Muscle of leg (tissue), 3 donors: ENCODE measurements at regions not wholly inside any gene's neighbourhood (a gene's known extent, or its start where the extent isn't known, plus 50 kb on each side); places are given as distances from the start of the nearest gene placed in this dataset.
"Not testable (repeated sequence)": the region's sequence is repeated elsewhere in the genome, so short reads cannot be mapped to it uniquely, and the experiment has no call there.

ENCODE experiments used
- DNase-seq: peaks from one replicate; pipeline ENCODE4 v3.0.0; 2013
- H3K27ac ChIP-seq: one replicate; pipeline ENCODE4 v1.5.1; 2013; ENCODE audit warnings: mild to moderate bottlenecking, low read length, control low read depth
- H3K27me3 ChIP-seq: one replicate; pipeline ENCODE4 v1.6.1; 2013; ENCODE audit warnings: low read length; ENCODE audit not compliant: control insufficient read depth, insufficient read depth
- H3K36me3 ChIP-seq: one replicate; pipeline ENCODE4 v1.6.1; 2013; ENCODE audit warnings: low read length; ENCODE audit not compliant: control insufficient read depth, insufficient read depth
- H3K4me1 ChIP-seq: one replicate; pipeline ENCODE4 v1.6.1; 2013; ENCODE audit warnings: low read length; ENCODE audit not compliant: control insufficient read depth, insufficient read depth
- H3K4me3 ChIP-seq: one replicate; pipeline ENCODE4 v1.5.1; 2013; ENCODE audit warnings: low read length, control low read depth
- H3K9me3 ChIP-seq: replicated peaks from 2 replicates; pipeline ENCODE4 v1.6.1; 2013; ENCODE audit warnings: low read depth, low read length; ENCODE audit not compliant: control insufficient read depth
- WGBS: methylation state at CpG from one replicate; pipeline ENCODE4 v1.1.5; 2013; ENCODE audit warnings: missing lambda C conversion rate; ENCODE audit not compliant: insufficient coverage; 5-methylcytosine and 5-hydroxymethylcytosine counted together

DNA sequence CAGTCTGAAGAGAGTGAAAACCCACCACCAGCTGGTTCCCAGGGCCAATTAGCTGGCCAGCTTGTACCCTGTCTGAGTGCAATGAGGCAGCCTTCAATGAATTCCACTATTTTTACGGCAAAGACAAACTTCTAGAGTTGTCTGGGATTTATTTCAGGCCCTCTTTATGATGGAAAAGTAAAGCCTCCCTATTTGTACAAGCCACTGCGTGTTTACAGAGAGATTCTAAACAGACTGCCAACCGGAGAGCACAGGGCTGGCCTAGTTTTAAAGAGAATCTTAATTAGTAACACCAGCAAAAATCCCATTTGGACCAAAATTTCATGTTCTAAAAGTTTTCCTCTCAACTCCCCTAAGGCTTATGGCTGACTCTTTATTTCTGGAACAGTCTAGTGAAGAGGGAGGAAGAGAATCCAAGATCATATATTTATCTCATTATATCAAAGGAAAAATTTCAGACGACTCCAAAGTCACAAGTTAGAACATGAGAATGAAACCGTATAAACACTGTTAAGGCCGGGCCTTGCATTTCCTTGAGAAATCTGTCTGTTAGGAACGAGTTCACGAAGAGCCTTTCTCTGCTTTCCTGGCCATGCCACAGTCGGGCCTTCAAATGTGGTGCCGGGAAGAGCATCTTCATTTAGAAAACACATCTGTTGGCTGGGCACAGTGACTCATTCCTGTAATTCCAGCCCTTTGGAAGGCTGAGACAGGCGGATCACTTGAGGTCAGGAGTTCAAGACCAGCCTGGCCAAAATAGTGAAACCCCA is 724.6 kb upstream of the NRP1 start:
- peak; percentile 91 for DNase-seq
- H3K36me3 ChIP-seq, result no peaks in the 10 kb centered on the region
- no peak overlapping the region for H3K4me3 ChIP-seq
- H3K4me1 ChIP-seq, result peaks cover 10% of the 10 kb centered on the region
- 36% methylated on average over 6 of the region's 11 CpGs for WGBS
- peak overlapping the region; percentile 79 for H3K27ac ChIP-seq
- peaks cover 6% of the 10 kb centered on the region for H3K9me3 ChIP-seq
- no peaks in the 10 kb centered on the region for H3K27me3 ChIP-seq

DNA sequence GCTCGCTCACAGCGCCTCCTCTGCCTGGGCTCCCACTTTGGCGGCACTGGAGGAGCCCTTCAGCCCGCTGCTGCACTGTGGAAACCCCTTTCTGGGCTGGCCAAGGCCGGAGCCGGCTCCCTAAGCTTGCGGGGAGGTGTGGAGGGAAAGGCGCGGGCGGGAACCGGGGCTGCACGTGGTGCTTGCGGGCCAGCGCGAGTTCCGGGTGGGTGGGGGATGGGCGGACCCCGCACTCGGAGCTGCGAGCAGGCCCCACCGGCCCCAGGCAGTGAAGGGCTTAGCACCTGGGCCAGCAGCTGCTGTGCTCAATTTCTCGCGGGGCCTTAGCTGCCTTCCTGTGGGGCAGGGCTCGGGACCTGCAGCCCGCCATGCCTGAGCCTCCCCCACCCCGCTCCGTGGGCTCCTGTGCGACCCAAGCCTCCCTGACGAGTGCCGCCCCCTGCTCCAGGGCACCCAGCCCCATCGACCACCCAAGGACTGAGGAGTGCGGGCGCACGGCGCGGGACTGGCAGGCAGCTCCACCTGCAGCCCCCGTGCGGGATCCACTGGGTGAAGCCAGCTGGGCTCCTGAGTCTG is 721.0 kb upstream of the NRP1 start:
- not testable (repeated sequence) for H3K27ac ChIP-seq, H3K27me3 ChIP-seq, H3K4me3 ChIP-seq, H3K36me3 ChIP-seq, H3K9me3 ChIP-seq, DNase-seq
- peaks cover 10% of the 10 kb centered on the region for H3K4me1 ChIP-seq
- 93% methylated on average over 33 of the region's 38 CpGs for WGBS

DNA sequence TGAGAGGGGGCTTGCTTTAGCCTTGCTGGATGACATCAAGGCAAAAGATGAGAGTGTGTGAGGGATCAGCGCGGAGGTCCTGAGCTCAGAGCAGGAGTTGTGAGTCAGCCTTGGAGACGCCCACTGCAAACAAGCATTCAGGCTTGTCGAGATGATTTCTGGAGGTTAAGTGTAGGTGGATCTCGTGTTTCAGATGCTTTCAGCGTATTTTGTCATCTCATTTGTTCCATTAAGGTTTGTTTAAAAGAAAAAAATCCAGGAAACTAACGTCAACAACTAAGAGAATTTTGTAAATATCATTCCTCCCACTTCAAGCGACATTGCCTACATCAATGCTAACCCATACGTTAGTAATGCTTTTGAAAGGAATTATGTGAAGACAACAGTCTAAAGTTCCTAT is 715.4 kb upstream of the NRP1 start:
- 34% methylated on average over 4 of the region's 9 CpGs for WGBS
- DNase-seq, result peak; percentile 51
- no peaks in the 10 kb centered on the region for H3K36me3 ChIP-seq
- H3K9me3 ChIP-seq, result no peaks in the 10 kb centered on the region
- no peaks in the 10 kb centered on the region for H3K27me3 ChIP-seq
- no peak overlapping the region for H3K4me3 ChIP-seq
- no peaks in the 10 kb centered on the region for H3K4me1 ChIP-seq
- H3K27ac ChIP-seq, result no peak overlapping the region

DNA sequence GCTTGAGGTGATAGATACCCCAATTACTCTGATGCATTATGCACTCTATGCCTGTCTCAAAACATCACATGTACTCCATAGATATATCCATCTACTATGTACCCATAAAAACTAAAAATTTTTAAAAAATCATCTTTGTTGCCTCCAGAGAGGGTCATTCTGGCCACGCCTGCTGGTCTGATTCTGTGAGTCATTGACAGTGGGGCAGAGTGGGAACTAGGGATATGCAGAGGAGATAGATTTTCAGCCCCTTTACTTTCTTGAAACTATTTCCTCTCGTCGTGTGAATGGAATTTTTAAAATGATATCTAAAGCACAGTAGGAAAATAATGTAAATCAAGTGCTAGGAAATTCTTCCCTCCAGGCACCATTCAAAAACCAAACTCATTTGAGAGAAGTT is 715.0 kb upstream of the NRP1 start:
- Histone ChIP-seq H3K4me1 (no peaks in the 10 kb centered on the region), H3K27ac (no peak overlapping the region), H3K4me3 (no peak overlapping the region), H3K27me3 (no peaks in the 10 kb centered on the region), H3K36me3 (no peaks in the 10 kb centered on the region), H3K9me3 (no peaks in the 10 kb centered on the region)
- DNase-seq, result no peak
- WGBS, result no CpG with 5 or more reads among the region's 3 CpGs

DNA sequence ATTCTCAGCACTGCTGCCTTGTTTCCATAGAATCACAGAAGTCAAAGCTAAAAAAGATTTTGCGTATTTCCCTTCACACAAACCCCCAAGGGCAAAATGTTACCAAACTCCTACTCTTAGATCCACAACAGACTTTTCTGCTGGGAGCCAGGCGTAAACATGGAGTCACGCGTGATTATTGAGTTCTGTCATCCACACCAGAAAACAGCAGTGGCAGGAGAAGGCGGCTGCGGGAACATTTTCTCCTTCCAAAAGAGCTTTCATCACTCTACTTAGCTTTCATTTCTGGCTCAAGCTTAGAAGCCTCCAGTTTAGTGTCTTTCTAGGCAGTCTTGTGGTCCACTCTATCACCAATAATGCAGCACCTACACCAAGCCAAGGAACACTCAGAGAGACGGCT is 712.9 kb upstream of the NRP1 start:
- Histone ChIP-seq H3K9me3 (no peaks in the 10 kb centered on the region), H3K4me3 (no peak overlapping the region), H3K4me1 (no peaks in the 10 kb centered on the region), H3K27ac (no peak overlapping the region), H3K27me3 (no peaks in the 10 kb centered on the region), H3K36me3 (no peaks in the 10 kb centered on the region)
- peak; percentile 13 for DNase-seq
- WGBS, result 73% methylated on average over 5 of the region's 7 CpGs

DNA sequence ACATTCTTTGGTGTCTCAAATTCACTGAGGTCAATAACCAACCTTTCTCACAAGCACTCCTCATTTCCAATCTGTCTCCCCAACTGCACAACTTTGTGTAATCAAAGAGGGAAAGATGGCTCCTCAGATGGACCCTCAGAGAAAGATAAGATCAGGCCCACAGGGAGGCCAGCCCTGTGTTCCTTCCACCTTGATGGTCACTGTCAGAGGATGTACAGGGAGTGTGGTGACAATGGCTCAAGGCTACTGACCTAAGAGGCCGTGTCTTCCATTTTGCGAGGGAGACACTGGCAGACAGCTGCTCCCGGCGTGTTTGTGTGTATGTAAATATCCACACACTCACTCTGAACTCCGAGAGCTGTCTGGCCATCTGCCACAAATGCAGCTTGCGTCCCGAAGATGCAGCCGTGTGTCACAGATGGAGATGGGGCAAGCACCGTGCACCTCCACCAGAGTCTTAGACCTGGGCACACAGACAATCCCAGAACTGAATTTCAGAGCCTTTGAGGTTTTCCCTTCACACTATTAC is 712.1 kb upstream of the NRP1 start:
- 67% methylated on average over 3 of the region's 9 CpGs for WGBS
- no peaks in the 10 kb centered on the region for H3K4me1 ChIP-seq
- H3K9me3 ChIP-seq, result no peaks in the 10 kb centered on the region
- no peaks in the 10 kb centered on the region for H3K27me3 ChIP-seq
- peak; percentile 36 for DNase-seq
- no peak overlapping the region for H3K27ac ChIP-seq
- no peak overlapping the region for H3K4me3 ChIP-seq
- H3K36me3 ChIP-seq, result no peaks in the 10 kb centered on the region

DNA sequence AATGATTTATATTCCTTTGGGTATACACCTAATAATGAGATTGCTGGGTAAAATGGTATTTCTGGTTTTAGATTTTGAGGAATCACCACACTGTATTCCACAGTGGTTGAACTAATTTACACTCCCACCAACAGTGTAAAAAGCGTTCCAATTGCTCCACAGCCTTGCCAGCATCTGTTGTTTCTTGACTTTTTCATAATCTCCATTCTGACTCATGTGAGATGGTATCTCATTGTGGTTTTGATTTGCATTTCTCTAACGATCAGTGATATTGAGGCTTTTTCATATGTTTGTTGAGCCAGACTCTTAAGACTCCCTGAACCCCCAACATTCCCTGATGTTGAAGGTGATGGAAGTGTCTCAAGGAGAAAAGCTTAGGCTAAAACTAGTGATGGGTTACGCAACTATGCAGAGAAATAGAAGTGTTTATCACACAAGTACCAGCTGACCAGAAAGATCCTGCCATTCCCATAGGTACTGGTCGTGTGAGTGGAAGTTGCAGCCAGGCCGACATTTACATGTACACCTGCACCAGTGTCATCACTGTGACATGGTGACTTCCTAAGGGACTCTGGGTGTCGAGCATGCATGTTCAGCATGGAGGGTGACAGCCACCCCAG is 711.2 kb upstream of the NRP1 start:
- Histone ChIP-seq H3K4me1 (no peaks in the 10 kb centered on the region), H3K36me3 (no peaks in the 10 kb centered on the region), H3K9me3 (no peaks in the 10 kb centered on the region), H3K27ac (no peak overlapping the region), H3K27me3 (no peaks in the 10 kb centered on the region), H3K4me3 (no peak overlapping the region)
- WGBS, result 88% methylated on average over 3 of the region's 6 CpGs
- no peak for DNase-seq

DNA sequence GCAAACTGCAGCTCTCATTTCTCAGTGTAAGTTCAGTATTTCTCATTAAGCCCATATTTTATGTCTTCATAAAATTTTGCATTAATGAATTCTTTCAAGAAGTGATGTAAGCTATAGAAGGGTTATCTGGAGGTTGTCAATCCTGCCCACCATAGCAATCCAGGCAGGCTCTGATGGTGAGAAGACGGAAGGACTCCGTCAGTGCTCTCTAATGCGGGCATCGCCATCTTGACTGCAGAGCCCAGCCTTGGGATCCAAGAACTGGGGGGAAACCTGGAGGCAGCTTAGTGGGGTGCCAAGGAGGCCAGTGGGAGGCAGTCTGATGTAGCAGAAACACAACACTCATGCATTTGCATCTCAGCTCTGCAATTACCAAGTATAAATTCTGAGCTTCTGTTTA is 707.4 kb upstream of the NRP1 start:
- DNase-seq, result no peak
- Histone ChIP-seq H3K4me3 (no peak overlapping the region), H3K9me3 (no peaks in the 10 kb centered on the region), H3K36me3 (no peaks in the 10 kb centered on the region), H3K4me1 (no peaks in the 10 kb centered on the region), H3K27ac (no peak overlapping the region), H3K27me3 (no peaks in the 10 kb centered on the region)
- no CpG with 5 or more reads among the region's 4 CpGs for WGBS

DNA sequence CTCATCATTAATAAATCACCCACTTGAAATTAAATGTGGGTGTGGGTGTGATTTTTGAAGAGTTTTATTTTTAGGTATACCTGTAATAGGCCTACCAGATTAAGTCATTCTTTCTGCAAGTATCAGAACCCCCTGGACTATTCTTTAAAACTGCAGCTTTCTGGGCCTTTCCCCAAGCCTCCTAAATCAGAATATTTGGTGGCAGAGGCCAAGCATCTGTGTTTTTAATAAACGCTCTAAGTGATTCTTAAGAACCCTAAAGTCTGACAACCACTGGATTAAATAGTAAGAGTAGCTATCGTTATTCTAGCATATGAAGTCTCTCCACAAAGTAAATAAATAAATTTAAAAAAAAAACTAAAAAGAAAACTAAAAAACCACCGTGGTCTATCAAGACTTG is 703.0 kb upstream of the NRP1 start:
- no CpG with 5 or more reads among the region's 3 CpGs for WGBS
- H3K27me3 ChIP-seq, result no peaks in the 10 kb centered on the region
- no peaks in the 10 kb centered on the region for H3K9me3 ChIP-seq
- no peak overlapping the region for H3K4me3 ChIP-seq
- peak; percentile 84 for DNase-seq
- H3K27ac ChIP-seq, result no peak overlapping the region
- H3K36me3 ChIP-seq, result no peaks in the 10 kb centered on the region
- no peaks in the 10 kb centered on the region for H3K4me1 ChIP-seq

DNA sequence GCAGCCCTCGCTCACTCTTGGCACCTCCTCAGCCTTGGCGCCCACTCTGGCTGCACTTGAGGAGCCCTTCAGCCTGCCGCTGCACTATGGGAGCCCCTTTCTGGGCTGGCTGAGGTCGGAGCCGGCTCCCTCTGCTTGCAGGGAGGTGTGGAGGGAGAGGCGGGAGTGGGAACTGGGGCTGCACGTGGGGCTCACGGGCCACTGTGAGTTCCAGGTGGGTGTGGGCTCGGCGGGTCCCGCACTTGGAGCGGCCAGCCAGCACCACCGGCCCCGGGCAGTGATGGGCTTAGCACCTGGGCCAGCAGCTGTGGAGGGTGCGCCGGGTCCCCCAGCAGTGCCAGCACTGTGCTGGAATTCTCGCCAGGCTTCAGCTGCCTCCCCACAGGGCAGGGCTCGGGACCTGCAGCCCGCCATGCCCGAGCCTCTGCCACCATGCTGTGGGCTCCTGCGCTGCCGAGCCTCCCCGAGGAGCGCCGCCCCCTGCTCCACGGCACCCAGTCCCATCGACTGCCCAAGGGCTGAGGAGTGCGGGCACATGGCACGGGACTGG is 700.8 kb upstream of the NRP1 start:
- not testable (repeated sequence) for H3K27ac ChIP-seq, H3K9me3 ChIP-seq, H3K4me1 ChIP-seq, DNase-seq, H3K36me3 ChIP-seq, H3K4me3 ChIP-seq, H3K27me3 ChIP-seq
- 93% methylated on average over 17 of the region's 29 CpGs for WGBS
